ENCODE measurements at regions not wholly inside any gene's neighbourhood (a gene's known extent, or its start where the extent isn't known, plus 50 kb on each side); places are given as distances from the start of the nearest gene placed in this dataset.

DNA sequence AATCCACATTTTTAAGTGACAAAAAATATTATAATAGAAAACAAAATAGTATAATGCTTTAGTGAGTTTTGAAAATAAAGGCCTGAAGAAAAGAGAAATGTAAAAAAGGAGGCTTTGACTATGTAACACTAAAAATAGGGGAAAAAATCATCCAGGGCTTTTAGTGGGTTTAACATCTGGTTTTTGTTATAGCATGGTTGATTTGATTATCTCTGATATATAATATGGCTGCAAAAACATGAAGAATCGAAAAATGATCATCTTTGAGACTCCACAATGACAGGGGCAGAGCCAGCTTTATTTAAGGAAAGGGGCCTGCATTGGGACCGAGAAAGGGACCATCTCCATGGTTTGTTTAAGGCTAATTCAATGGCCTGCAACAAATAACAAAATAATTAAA lies 393.8 kb downstream of the PLK2 start:
- TF ChIP-seq EZH2 (IDR thresholded peaks at IDR 0.05): no peak
- TF ChIP-seq POLR2AphosphoS5 (IDR thresholded peaks at IDR 0.05; ENCODE audit: borderline replicate concordance, low read depth, low read length): no peak

Measured in SK-N-MC (cell line).